Heart left ventricle (tissue), 13 donors: ENCODE measurements at regions not wholly inside any gene's neighbourhood (a gene's known extent, or its start where the extent isn't known, plus 50 kb on each side); places are given as distances from the start of the nearest gene placed in this dataset.

Experiments
- CTCF ChIP-seq, 12 donors: fragments of 200-600 bp; sonication (generic) in 4 of 12; IDR thresholded peaks; one replicate each; pipeline versions ENCODE4 v1.5.0 to v1.8.0; 2018 to 2022; ENCODE audit warnings: antibody characterized with exemption in 12 of 12, mild to moderate bottlenecking in 5 of 12
- POLR2A ChIP-seq, 2 donors: fragments of 450-650 bp; IDR thresholded peaks; one replicate each; pipeline ENCODE4 v1.6.1; 2017; ENCODE audit warnings: antibody characterized with exemption in 2 of 2, mild to moderate bottlenecking in 2 of 2, moderate library complexity in 2 of 2
- donor health status: ischemic (EF 13 %, LVEDD 7.1; RV severe dilation, severe dysfunction).
- donor health status: DM: no; HTN: yes; CAD: no.
- donor health status: DM: no; HTN: no; CAD: no.
- donor health status: ischemic (EF 25% LVEDD 6.9; RV normal size, moderate dysfunction).
- donor health status: ischemic (EF 25% LVEDD 5.7; RV mildly dilated, moderate dysfunction).
- donor health status: ischemic (EF 35%, LVEDD 5.7; RV mildly dilated, moderate dysfunction).
- donor health status: nonischemic (EF 11% LVEDD 7.7; RV severe dilation, severe dysfunction).
- donor health status: DM: yes; HTN: yes; CAD: no.
- donor health status: PGD.
- donor health status: ischemic (EF 29% LVEDD 5.4; RV normal size, mild dysfunction).
- donor health status: nonischemic (EF 23%, LVEDD 6.1; RV moderate dilation, normal function).

GRCh38 chr1:79877086-79877485 is 870.6 kb upstream of the ADGRL4 start:
- TF ChIP-seq CTCF (IDR thresholded peaks at IDR 0.05), result no peak
- no peak for TF ChIP-seq POLR2A (IDR thresholded peaks at IDR 0.05)
